Stimulated activated CD8-positive, alpha-beta memory T cell treated with anti-CD3 and anti-CD28 coated beads, Interleukin-12 subunit alpha, Interleukin-12 subunit beta, amount 100 ng/mL, for 4 hours (primary cell): ENCODE measurements at regions not wholly inside any gene's neighbourhood (a gene's known extent, or its start where the extent isn't known, plus 50 kb on each side); places are given as distances from the start of the nearest gene placed in this dataset.
"Not testable (repeated sequence)": the region's sequence is repeated elsewhere in the genome, so short reads cannot be mapped to it uniquely, and the experiment has no call there.

Experiments
- DNase-seq: peaks from one replicate; pipeline ENCODE4 v3.0.0-alpha.2; 2020; ENCODE audit warnings: low read depth

DNA sequence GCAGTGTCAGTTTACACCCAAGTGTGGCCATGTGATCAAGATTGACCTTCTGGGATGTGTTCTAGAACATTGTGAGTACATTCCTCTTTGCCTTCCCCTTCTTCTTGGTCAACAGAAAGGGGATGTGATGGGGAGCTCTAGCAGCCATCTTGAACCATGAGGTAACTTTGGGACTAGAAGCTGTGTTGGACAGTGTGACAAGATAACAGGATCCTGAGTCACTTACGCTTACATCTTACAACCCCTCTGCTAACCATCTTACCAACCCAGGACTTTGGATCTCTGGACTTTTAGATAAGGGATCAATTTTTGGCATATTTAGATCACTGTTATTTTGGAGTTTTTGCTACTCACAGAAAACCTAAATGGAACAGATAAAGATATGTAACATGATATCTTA is 625.6 kb downstream of the BCOR start:
- DNase-seq: no peak

DNA sequence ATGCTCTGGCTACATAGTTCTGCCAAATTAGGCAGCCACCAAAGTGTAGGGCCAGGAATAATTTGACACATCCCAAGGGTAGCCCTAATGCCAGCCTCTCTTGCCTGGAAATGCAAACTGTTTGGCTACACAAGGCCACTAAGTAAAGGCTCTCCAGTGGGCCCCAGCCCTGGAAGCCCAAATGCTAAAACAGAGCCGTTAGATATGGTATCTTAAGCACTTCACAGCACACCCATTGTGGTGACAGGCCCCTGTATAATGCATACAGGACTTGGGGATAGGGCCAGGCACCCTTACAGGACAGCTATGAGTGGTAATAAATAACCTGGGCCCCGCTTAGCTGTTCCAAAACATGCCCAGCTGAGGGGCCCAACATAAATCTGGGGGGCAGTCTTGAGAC is 623.9 kb downstream of the BCOR start:
- no peak for DNase-seq

DNA sequence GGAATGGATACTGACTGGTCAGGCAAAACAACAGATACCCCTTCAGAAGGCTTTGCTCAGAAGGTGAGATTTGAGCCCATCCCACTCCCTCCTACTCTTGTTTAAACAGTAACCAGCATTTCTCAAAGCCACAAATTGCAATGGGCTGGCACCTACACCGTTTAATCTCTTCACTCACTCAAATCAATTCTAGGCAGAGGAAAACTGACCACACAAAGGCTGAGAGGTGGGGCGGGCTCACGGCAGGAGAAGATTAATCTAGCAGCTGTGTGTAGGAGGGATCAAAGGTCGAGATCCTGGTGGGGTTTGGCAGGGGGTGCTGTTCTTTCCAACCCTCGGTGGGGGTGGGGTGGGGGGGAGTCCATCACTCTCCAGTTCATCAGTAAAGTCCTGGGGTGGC is 622.4 kb downstream of the BCOR start:
- DNase-seq: no peak

DNA sequence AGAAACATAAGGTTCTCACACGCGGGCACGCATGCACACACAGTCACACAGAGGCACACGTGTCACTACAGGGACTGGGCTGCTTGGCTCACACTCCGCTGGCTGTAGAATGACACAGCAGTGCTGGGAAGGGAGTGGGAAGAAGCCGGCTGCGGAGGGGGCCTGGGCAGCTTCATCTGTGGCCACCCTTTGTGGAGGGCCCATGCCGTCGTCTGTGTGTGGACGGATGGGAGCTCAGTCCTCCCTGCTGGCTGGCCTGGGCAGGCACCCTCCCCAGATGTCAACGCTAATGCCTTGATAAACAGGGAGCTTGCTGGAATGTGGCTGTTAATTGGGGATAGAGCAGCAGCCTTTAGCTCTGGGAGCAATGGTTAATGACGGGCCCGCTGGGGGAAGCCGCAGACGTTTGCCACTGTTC is 621.1 kb downstream of the BCOR start:
- DNase-seq: no peak

DNA sequence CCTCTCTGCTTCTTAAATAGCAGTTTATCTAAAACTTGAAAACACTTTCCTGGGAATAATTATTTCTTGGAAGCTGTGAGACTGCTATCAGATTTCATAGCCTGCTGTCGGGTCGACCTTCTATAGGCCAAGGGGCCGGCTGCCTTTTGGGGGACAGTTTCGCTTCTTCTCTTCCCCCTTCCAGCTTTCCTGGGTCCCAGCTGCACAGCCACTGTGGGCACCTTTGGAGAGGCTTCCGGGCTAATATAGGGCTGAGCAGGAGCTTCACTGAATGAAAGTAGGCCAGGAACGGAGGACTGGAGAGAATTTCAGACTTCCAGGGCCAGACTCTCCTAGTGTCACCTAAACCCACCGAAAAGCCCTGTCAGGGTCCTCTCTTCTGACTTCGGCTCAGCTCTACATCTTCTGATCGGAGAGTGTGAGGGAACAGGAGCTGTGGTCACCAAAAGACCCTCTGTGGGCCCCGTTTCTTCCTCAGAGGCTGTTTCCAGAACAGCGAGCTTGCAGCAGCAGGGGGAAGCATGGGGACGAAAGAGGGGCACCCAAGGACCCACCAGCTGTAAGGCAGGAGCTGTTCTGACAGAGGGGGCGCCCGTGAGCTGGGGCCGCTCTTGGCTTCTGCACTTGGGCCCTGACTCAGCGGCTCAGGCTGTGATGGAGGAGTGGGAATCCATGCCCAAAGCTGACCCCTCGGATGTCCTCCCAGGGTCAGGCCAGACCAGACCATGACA is 620.6 kb downstream of the BCOR start:
- no peak for DNase-seq

DNA sequence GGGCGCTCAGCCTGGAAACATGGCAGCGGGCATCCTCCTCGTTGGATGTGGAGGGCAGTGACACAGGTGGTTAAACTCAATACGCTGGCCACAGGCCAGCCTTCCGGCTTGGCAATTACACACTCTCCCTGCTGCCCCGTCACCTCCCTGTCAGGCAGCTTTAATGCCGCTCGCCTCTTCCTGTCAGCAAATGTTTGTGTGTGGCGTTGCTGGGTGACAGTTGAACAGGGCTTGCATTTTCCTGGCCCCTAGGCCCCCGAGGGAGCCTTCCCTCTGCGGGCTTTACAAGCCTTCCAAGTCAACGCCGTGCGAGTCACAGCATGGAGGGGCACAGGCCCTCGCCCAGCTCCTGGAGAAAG is 620.0 kb downstream of the BCOR start:
- no peak for DNase-seq

DNA sequence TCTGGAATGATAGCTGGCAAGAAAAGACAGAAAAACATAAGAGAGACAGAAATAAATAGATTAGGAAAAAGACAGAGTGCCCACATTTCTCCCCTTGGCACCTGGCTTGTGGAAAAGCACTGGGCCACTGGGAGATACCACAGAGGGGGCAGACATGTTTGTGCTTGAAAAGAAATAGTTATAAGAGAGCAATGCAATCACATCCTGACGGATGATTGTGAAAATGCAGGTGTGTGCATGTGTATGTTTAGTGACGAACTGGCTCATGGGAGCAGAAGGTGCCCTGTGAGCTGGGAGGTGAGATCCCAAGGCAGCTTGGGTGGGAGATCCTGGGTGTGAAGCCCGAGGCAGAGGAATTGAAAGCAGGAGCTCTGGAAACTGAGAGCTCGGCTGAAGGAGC is 617.9 kb downstream of the BCOR start:
- DNase-seq: no peak

DNA sequence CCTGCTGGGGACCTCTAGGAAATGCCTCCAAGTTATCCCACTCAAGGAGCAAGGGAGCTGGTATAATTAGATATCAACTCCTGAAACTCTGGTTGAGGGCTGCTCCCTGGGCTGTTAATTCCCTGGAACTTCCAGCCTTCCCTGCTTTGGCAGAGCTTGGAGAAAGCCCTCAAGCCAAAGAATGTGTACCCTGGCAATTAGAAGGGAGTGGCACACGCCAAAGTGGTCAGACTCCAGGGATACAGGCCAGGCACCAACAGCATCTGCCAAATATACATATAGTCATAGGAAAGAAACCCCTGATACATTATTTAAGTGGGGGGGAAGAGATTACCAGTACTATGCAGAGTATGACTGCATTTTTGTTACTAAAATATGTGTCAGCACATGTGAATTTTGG is 616.8 kb downstream of the BCOR start:
- no peak for DNase-seq

DNA sequence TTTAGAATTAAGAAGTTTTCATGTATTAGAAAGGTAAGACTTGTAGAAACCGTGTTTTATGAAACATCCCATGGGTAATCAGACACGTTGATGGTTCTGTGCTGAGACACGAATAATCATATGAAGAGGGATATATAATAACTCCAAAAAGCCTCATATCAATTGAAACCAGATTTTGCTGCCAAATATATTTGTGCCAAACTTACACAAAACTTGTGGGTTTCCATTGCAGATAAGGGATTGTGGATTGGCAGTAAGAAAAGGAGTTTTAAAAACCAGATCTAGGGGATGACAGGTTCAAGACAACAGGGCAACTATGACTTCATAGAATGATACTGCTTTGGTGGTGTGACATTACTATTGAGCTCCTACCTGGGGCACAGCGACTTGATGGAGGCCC is 616.1 kb downstream of the BCOR start:
- no peak for DNase-seq

DNA sequence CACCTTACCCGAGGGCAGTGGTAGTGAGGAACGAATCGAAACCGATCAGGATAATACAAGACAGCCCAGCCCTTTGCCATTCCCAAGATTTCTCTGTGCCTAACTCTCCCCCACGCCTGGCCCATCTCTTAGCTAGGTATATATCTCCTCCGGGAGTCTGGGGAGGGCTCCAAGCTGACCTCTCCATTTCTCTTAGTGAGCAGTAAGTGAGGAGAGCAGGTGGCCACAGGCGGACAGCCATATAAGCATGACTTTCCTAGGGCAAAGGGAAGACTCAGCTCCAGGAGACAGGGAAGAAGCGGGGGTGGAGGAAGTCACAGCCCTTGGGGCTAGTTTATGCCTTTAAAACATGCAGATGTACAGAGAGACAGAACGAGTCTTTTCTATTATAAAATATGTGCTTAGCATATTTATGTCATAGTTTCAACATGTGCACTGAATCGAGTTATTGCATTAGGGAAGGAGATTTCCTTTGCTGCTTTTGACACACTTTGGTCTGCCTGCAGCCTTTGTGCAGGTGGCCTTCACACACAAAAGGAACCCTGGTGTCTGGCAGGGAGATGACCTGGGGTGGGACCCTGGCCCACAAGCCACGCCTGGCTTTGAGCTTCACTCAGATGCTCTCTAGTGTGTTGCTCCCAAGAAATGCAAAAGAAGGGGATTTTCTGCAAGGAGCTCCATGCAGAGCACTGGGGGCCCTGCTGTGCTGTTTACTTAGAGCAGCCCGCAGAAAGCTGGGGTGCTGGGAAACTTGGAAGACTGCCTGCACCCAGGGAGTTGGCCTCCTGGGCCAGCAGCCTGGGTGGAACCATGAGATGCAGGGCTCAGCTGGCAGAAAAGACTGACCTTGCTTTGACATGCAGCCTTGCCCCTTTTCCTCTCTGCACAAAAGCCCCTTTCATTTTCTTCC is 613.3 kb downstream of the BCOR start:
- DNase-seq: no peak

DNA sequence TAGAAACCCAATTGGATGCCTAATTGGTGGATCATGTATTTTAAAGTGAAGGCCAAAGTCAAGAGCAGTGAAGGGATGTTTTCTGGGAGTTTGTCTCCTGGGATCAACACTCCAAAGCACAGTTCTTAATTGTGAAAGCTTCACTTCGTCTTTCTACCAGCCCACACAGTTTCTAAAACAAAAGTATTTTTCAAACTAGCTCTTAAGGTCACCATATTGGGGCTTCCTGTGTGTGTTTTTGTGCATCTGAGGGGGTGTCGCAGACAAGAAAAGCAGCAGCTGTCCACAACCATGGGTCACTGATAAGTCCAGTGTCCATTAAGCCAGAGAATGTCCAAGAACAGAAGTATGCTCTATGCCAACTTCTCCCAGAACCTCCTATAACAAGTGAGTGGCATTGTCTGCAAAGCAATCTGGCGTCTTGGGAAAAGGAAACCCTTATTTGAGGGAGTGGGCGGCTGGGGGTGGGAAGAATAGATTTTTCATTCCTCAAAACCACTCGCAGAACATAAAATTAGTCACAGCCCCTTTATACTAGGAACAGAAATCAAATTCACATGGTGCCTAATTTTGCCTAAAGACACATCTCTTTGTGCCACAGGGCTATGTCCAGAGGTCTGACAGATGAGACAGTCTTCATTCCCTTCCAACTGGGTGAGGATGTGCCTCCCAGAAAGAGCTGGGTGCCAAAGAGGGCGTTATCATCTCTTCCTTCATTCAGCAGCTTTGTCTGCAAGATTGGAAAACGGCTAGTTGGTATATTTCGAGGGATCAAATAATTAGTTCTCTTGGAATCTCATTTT is 610.4 kb downstream of the BCOR start:
- no peak for DNase-seq

DNA sequence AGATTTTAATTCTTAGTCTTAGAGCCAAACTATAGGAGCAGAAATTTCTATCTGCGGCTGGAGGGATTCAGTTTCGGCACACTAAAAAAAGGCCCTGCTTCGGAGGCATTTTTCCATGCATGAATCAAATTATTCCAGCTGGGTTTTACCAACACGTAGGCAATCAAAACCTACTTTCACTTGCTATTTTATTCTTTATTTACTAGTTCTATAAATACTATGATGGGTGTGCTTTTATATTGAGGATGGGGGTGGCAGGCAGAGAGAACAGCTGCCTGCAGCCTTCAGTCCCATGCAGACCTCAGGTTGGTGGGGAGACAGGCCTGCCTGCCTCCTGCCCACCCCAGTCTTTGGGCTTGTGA is 609.8 kb downstream of the BCOR start:
- DNase-seq: no peak

DNA sequence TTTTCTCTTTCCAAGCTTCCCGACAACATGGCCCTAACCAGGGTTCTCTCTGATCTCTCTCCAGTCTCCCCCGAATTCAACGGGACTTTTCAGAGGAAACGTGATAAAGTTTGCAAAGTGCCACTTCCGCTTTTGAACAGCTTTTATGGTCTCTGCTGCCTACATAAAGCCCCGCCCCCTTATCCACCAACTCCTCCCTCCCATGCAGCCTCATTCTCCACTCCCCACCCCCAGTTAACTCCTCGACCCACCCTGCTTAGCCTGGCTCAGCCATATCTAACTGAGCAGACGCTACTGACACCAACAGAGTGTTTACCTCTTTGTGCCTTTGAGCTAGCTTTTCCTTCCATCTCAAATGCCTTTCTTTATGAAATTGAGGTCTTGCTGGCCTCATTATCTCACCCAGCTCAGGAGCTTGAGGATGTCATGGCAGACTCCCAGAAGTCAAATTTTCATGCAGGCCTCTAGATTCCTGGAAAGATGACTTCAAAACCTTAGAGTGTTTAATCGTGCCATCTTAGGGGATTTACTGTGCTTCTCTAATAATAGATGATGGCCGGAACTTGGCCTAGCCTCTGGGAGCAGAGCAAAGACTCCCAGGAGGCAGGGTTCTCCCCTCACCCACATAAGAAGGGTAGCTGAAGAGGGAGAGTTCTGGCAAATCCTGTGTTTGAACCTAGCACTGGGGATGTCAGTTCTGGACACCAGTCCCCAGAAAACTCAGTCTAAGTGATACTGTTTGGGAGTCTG is 606.0 kb downstream of the BCOR start:
- DNase-seq: peak; percentile 13

DNA sequence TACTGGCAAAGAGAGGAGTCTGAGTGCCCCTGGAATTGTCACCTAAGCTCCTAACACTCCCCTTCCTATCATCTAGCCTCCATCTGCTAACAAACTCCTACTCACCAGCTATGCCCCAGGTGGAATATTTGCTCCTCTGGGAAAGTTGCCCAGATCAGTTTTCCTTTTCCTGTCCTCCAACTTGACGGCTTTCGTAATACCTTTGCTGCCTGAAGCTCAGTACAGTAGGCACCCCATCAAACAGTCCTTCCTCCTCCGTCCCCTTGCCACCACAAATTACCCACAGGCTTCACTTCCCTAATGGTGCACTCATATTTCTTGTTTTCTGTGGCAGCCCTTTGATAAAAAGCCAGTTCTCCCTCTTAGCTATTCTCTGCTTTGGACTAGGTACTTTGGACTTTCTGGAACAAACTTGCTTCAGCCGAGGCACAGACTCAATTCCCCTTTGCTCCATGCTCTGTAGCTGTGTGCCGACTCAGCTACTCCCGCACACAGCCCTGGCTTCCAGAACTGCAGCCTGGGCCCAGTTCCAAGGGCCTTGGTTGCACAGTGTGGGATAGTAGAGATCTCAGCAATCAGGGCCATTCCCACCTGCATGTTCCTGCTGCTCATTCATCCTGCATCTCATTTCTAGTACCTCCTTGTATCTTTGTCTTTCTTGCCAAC is 605.1 kb downstream of the BCOR start:
- DNase-seq: no peak

DNA sequence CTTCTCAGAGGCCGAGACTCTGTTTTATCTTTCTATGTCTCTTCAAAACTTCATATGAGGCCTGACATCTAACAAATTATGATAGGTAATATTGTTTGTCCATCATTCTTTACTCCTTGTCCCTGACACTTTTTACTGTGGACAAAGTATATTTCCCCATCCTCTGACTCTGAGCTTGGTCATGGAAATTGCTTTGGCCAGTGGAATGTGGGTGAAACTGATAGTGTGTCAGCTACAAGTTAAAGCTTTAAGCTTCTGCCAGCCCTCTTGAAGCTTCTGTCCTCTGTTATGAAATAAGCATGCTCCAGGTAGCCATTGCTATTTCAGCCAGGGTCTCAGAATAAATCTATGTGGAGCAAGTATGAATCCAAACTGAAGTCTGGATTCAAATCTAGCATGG is 604.6 kb downstream of the BCOR start:
- DNase-seq: no peak

DNA sequence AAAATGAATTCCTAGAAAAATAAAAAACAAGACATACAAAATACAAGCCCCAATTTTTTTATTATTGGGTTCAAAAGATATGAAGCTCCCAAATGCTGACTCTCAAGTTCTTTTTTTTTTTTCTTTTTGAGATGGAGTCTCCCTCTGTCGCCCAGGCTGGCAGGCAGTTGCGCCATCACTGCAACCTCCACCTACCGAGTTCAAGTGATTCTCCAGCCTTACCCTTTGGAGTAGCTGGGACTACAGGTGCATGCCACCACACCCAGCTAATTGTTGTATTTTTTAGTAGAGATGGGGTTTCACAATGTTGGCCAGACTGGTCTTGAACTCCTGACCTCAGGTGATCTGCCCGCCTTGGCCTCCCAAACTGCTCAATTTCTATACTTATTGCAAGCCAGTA is 600.6 kb downstream of the BCOR start:
- not testable (repeated sequence) for DNase-seq

DNA sequence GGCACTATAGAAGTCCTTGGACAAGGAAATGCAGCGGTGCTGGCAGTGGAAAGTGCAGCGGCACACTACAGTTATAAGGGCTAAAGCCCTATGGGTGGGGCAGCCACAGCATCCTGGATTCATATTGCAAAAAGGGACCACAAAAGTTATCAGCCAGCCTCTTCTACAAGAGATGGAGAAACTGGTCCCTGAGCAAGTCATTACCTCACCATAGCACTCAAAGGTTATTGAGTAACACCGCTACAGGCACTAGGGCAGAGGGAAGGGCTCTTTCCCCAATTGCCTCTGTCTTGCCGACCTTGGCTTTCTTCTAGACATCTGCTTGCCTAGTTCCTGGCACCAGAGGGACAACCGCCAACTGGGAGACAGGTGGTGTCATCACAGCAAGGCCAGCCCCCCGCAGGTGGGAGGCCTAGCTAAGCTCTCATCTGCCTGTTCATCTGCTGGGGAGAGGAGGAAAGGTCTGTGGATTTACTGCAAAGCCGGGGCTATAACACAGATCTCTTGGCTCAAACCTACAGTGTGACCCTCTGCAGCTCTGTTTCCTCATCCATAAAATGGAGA is 600.0 kb downstream of the BCOR start:
- no peak for DNase-seq

DNA sequence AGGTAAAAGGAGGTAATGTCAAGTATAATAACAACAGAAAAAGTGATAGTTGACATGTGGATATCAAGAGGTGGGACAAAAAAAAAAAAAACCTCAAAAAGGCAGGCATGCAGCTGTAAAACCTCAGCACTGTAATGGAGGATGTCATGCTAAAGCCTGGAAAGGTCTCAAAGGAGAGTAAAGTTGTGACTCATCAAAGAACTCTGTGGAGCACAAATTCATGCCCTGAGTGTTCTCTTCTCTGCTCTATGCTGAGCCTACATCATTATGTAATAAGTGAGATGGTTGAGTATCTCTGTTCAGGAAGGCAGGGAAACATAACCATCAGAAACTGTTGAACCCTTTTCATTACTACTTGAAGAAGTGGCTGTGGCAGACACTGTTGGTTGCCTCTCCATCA is 597.8 kb downstream of the BCOR start:
- no peak for DNase-seq

DNA sequence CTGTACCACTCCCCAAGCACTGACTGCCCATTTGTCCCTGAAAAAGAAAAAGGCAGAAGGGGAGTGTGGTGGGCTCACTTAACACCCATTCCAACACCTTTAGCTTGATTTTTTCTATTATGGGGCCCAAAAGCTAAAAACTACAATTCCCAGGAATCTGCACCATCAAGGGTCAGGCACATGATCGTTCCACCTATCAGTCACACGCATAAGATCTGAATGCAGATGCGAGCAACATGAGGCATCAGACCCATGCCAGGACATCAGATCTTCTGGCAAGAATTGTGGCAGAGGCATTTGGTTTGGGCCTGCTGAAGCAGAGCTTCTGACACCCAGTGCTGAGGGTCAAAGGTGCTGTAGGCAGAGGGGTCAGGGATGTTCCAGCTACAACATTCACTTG is 595.9 kb downstream of the BCOR start:
- no peak for DNase-seq

DNA sequence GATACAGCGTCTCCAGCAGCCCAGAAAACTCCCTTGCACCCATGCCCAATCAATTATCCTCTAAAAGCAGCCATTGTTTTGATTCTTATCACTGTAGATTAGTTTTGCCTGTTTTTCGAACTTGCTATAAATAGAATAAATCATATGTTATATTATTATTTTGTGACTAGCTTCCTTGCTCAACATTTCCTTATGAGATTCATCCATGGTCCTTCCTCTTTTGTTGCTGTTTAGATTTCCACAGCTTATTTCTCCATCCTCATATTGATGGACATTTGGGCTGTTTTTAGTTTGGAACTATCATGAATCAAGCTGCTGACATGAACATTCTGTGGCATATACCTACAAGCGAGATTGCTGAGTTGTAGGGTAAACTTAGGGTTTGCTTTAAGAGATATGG is 595.3 kb downstream of the BCOR start:
- DNase-seq: no peak

DNA sequence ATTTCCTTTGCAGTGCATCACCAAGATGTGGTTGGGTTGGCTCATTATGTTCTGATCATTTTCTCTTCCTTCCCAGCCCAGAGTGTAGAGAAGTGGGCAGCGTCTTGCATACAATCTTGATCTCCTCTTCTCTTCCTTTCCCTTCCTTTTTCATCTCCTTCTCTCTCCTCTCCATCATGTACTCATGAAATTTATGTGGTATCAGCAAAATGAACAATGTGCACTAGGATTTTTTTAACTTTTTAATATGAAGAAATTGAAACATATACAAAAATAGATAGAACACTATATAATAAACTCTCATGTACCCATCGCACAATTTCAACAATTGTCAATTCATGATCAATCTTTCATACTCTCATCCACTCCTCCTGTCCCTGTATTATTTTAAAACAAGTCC is 593.5 kb downstream of the BCOR start:
- DNase-seq: no peak
